NOMO-1 treated with DMSO at 0.1 percent for 48 hours (cell line): ENCODE measurements at regions not wholly inside any gene's neighbourhood (a gene's known extent, or its start where the extent isn't known, plus 50 kb on each side); places are given as distances from the start of the nearest gene placed in this dataset.

ENCODE experiments used
- DNase-seq: peaks from one replicate; lab custom pipeline; 2025; ENCODE audit not compliant: unreplicated experiment; lab: John Stamatoyannopoulos, UW

DNA sequence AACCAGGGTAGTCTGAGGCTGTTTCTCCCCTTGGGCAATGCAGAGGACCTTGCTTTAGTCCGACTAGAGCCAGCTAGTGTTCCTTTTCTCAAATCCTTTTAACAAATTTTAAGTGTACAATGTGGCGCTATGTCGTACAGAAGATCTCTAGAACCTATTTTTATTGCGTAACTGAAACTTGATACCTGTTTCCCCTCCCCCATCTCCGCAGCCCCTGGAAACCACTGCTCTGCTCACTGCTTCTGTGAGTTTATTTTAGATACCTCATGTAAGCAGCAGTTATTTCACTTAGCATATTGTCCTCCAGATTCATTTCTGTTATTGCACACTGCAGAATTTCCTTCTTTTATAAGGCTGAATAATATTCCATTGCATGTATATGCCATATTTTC is 1092.3 kb downstream of the AACS start:
- DNase-seq = no peak

DNA sequence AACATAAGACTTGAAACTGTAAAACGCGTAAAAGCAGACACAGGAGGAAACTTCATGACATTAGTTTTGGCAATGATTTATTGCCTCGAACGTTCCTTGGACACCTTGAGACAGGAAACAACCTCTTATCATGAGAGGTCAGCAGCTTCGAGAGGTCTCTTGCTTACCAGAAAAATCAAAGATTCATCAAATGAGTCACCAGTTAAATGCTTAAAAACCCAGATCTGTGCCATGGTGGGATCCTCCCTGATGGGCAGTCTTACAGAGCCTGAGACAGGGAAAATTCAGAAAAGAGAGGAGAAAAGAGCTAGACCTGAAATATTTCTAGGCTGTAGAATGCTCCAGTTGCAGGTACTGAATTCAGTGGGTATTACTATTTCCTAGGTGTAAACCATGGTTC is 1093.9 kb downstream of the AACS start:
- no peak for DNase-seq

DNA sequence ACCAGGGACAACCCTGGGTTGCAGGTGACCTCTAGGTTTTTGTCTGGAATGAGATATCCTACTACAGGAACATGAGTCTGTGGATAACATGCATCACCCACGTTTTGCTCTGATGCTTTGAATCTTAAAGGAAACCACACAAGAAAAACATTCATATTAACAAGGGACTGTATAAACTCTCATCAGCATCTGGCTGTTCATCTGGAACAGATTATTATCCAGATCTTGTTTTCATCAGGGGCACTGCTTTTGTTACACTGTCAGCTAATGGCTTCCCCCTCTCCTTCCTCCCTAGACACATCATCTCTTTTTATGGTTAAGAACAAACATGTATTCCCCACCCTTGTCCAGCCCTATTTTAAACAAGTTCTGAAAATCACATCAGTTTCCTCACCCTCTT is 1095.7 kb downstream of the AACS start:
- no peak for DNase-seq

DNA sequence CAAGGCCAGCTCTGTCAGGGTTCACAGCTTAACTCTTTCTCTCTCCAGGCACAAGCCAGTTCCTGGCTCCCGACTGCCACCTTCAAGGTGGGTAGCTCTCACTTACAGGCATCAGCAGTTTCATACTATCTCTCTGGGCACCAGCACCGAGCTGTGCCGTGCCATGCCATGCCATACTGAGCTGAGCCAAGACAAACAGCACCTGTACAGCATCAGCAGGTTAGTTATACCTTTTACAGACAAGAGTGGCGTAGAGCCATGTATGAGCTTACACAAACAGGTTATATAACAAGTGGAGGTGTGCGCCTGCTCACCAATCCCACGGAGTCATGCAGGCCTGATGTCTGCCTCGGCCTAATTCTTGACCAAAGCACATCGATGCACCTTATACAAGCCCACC is 1098.7 kb downstream of the AACS start:
- DNase-seq = no peak

DNA sequence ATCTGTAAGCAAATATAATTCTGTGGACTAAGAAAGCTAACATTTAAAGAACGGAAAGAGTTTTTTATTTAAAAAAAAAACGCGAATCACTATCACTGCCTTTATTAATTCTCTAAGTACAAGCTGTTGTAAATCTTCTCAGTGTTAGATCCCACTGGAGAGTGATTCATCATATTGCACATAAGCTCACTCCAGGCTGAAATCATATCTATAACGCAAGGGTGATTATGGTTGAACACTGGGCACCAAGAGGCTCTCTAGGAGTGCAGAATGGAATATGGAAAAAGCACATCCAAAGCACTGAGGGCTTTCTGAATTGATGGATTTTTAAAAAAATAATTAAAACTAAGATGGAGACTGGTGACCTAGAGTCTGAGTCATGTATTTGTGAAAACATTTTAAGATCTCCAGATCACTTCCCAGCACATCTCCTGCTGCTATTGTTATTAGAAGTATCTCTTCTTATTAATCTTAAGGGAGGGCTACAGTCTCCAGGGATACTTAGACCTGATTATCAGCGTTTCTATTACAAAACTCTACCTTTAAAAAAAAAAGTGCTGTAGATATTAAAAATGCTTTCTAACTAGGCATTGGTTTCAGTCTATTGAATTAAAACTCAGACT is 1106.8 kb downstream of the AACS start:
- DNase-seq = no peak

DNA sequence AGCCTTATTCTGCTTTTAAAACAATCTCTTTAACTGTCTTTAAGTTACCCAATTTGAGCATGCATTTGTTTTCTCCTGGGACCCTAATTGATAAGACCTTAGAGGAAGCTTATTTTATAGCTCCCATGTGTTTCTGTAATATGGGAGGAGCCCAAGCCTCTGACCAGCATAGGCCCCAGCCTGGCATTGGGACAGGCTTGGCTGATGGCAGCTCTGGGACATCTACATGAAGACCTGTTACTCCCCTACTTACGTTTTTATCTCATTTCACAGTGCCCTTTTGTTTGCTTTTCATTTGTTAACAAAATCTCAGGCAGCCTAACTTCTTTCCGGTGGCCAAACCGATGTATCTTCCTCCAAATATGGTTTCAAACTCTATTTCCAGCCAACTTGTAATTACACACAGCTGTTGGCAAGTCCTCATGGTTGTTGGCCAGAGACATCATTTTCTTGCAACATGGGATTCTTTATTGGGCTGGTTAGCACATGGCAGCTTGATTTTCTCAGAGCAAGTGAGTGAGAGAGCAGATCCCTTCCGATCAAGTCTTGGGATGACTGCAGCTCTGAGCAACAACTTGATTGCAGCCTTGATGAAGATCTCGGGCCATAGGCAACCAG is 1117.5 kb downstream of the AACS start:
- no peak for DNase-seq

DNA sequence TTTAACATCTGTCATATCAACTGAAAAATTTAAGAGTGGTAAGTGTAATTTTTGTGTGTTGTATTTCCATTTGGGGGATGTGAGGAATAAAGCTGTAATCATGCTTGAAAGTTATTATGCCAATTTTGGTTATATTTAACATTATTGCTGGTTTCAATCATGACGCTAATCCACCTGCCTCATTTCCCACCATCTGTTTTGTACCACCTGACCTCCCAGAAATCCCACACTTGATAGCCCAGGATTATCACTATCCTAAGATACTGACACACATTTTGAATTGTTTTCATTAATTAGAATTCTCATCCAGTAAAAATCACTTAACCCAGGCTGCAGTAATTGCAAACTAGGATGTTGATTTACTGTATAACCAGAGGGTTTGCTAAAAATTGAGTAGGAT is 1119.8 kb downstream of the AACS start:
- no peak for DNase-seq

DNA sequence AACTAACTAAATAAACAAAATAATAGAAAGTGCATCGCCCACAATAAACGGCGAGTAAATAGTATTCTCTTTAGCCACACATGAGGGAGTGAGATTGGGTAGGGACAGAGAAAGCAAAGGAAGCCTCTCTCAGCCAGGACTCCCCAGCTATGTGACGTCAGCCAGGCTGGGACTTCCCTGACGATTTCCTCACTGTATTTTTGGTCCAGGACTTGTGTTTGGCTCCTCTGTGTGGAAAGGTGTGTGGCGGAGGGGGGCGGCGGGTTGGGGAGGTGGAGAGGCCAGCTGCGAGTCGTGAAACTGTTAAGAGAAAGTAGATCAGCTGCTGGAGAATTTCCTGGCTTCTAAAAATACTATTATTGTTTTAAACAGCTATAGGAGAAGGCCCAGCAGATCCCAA is 1124.6 kb downstream of the AACS start:
- DNase-seq = no peak

DNA sequence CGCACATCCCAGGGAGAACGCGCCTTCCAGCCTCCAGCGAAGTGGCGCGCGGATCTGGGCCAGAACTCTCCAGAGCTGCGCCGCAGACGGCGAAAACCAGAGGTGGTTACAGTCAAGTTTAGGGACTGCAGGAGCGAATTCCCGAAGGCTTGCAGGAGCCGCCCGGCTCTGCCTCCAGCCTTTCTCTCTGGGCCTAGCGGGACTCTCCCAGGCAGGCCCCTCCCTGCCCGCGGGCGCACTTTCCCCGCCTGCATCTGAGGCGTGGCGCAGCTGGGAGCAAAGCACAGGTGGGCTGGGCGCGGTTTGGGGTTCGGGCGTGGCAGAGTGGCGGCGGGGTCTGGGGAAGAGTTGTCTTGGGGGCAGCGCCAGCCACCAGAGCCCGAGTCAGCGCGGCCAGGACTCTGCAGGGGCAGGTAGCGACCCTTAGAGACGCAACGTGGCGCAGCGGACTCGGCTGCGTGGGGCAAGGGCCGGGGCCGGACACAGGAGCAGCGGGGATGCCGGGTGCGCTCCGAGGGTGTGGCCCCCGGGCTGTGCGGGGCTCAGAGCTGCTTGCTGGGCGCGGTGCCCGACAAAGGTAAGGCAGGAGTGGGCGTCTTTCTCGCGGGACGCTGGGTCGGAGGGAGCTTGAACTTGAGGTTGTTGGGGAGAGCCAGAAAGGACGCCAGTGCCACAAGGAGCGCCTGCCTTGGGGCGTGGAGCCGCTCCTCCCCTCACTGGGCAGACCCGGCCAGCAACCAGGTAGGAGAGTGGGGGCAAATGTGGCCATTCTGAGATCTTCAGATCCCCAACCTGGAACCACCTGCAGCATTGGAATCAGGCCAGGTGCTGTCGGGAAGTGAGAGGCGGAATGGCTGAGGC is 1126.0 kb downstream of the AACS start:
- no peak for DNase-seq

DNA sequence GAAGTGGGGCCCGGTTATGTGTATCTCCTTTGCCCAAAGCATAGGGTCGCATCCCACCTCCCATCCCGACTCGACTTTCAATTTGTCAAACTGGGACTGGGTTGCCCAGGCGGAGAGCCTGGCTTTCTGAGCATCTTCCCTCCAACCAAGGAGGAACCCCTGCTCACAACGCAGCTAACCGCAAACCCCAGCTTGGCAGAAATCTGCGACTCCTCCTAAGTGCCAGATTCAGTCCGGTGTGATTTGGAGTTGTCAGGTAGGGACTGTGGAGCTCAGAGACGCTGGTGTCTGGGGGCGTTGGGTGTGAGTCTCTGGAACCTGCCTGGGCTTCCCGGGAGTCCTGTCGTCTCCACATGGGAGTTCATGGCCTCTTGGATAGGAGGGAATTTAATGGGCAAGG is 1126.7 kb downstream of the AACS start:
- DNase-seq = no peak

DNA sequence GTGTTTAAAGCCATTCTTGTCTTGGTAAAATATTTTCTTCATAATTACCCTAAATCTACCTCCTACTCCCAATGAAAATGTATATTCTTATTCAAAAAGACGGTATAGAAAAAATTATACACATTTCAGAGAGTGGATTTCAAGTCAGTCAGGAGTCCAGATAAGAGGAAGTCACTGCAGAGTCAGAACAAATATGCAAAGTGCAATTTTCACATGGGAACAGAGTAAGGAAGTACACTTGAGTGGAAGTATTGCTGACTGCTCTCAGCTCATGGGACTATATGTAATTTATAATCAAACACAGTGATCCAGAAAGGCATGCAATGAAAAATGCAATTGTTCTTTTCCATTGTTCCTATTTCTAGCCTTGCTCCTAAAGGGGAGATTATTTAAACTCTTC is 1128.0 kb downstream of the AACS start:
- no peak for DNase-seq

DNA sequence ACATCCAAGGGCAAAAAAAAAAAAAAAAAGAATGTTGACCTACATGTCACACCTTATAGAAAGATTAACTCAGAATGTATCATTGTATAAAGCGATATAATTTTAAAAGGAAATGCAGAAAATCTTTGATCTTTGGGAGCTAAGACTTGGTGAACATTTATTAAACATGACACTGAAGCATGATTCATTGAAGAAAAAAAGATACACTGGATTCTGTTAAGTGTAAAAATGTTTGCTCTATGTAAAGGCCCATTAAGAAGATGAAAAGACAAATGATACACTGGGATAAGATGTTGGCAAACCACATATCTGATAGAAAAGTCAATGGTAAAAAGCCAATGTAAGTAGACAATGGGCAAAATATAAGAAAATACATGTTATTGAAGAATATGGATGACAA is 1131.0 kb downstream of the AACS start:
- no peak for DNase-seq

DNA sequence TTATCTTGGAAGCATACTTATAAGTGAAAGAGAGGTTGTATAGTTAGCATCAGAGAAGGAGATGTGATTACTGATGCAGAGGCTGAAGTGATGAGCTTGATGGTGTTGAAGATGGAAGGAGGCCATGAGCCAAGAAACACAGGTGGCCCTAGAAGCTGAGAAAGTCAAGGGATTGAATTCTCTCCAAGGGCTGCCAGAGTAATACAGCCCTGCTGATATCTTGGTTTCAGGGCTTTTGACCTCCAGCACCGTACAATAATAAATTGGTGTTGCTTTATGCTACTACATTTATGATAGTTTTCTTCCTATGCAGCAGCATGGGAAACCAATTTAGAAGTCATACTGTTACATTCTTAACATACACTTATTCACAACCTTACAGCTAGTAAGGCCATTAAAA is 1133.3 kb downstream of the AACS start:
- DNase-seq = no peak

DNA sequence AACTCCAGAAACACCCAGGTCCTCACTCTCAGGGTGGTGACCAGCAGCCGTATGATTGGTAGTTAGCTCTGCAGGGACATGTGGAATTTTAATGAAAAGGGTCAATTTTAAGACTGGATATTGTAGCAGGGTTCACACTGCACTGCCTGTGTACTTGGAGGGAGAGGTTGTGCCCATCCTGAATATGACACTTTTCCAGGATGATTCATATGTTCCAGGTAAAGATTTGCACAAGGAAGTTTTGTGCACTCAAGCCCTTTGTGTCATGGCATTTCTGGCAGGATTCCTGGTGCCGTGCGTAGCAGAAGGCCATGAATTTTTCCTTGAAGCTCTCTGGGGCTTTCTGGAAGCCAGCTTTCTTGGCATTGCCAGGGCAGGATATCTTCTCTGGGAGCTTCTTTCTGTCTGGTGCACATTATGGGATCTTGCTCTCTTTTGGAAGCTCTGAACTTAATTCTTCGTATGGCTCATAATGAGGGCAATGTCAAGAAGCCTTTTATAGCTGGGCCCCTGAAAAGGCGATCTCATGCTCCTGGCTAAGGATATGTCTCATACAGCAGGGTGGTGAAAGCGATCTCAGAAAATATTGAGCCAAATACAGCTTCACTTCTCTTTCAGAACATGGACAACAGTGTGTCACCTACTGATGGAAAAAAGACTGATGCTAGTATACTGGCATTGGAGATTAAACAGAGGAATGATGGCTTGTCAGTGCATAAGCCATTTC is 1133.9 kb downstream of the AACS start:
- DNase-seq = no peak

DNA sequence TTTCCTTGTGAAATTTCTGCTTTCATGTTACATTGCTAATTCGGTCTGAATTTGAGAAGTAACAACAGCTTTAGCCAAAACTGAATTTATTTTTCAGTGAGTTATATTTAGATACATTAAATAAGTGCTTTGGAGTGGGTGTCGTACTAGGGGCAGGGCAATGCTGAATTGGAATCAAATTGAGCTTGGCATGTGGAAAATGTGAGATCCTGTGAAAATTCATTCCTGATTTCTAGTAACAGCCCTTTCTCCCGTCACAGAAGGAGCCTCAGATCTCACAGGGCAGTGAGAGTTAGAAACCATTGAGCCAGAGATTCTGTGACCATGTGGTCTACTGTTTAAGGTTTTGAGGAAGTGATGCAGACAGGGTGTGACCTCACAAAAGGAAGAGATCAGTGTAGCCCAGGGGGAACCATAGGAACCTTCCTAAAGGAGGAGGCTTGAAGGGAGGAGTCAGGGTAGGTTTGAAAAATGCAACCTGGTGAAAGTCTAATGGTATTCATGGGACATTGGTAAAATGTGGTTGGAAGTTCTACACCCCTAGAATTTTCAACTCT is 1136.8 kb downstream of the AACS start:
- no peak for DNase-seq

DNA sequence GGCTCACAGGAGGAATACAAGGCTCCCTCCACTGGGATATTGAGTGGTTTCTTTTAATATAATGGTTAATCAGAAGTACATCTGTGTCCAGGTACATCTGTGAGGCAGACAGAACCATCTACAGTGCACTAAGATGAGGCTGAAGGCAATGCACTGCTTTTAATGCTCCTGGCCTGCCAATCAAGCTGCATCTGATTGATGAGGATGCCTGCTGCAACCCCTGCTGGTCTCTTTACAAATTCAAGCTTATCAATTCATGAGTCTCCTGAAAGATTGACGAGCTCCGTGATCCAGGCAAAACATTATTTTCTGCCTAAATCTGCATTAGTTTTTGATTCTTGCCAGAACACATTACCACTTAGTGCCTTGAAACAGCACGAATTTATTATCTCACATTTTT is 1139.1 kb downstream of the AACS start:
- no peak for DNase-seq

DNA sequence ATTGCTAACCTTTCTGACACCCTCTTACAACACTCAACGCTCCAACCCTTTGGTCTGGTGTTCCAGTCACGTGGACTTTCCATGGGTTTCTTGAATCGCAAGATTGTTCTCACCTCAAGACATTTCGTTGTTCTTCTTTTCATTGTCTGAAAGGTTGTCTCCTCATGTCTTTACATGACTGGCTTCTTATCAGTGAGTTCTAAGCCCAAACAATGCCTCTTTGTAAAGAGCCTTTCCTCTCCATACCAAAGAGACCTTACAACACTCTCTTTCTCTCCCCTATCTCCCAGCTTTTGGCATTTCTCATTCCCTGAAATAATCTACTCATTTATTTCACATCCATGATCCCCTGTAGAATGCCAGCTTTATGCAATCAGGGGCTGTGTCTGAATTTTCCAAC is 1144.8 kb downstream of the AACS start:
- no peak for DNase-seq

DNA sequence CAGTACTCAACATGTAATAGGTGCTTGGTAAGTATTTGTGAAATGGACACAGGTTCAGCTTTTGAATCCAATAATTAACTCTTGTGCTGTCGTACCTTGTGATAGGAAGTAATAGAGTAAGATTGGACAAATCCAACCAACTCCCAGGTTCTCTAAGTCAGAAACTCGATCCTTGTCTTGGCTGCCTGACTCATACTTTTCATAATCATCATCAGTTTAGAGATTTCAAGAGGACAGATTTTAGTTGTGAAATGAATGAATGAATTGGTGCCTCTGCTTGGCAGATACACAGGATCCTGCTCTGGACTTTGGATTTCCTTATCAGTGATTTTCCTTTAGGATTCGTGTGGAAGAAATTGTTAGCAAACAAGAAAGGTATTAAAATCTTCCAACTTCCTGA is 1145.2 kb downstream of the AACS start:
- no peak for DNase-seq

DNA sequence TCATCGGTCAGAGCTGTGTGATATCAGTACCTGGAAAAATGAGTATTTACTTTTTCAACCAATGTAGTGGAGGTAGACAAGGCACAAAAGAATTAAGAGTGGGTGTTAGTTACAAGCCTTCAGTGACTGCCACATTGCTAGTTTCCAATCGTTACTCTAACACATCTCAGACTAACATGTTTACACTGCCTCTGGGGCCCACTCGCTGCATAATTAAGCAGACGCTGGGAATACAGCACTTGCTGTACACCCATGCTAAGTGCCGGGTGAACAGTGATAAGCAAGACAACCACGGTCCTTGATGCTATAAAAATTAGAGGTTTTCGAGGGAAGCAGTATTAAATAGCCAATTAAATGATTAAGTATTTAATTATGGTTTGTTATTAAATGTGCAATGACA is 1147.6 kb downstream of the AACS start:
- no peak for DNase-seq

DNA sequence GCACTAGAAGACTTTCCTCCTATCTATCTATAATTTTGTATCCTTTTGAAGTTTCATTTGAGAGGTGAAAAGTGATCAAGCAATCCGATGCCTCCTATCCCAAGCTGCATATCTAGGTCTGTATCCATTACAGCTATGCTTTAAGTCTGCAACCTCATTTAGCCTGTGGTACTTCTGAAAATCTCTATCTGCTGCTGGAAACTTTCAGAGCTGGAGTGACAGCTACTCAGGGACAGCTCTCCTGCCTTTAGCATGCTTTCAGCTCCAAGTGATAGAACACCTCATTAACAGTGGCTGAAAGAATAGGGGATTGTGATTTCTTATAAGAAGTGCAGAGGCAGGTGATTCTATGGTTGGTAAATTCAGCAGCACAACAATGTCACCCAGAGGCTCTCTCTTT is 1153.5 kb downstream of the AACS start:
- no peak for DNase-seq

DNA sequence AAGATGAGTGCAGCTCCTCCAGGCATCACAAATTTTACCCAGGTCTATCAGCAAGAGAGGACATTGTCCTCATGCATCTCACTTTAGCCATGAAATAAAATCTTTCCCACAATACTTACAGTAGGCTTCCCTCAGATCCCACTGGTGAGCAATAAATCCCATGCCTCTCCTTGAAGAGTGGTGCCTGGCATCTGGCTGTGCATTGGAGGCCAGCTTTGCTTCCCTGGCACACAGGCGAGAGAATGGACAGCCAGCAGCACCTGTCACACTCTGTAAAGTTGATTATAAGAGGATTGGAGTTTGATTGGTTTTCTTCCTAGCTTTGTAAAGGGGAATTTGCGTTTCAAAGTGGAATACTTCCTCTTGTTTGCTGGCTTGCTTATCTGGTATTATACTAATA is 1153.9 kb downstream of the AACS start:
- no peak for DNase-seq
